ENCODE measurements at regions not wholly inside any gene's neighbourhood (a gene's known extent, or its start where the extent isn't known, plus 50 kb on each side); places are given as distances from the start of the nearest gene placed in this dataset.

- TF ChIP-seq EGR1 (conservative IDR thresholded peaks at IDR 0.05) (peak; percentile 47), MECOM (CRISPR knock-in tag; IDR thresholded peaks at IDR 0.05) (no peak), CTBP1 (IDR thresholded peaks at IDR 0.05; ENCODE audit: borderline replicate concordance) (0 out of 2 replicates have a peak, but pooled peaks have one; percentile 25), JUND (IDR thresholded peaks at IDR 0.05; ENCODE audit: borderline replicate concordance, low read depth, low read length) (peak; percentile 76), JUND (tag; IDR thresholded peaks at IDR 0.05; ENCODE audit: borderline replicate concordance, low read depth, low read length) (peak; percentile 88), ATF7 (IDR thresholded peaks at IDR 0.05) (peak; percentile 97), CBX3 (IDR thresholded peaks at IDR 0.05; ENCODE audit: borderline replicate concordance in 1 of 2, low read length in 2 of 2) (no peak), KHSRP (IDR thresholded peaks at IDR 0.05) (peak; percentile 41; the same call in 1 of the 2 replicates), USF1 (CRISPR knock-in tag; IDR thresholded peaks at IDR 0.05) (peak; percentile 51; the same call in 1 of the 2 replicates), SRSF7 (optimal IDR thresholded peaks at IDR 0.05; ENCODE audit: low read depth, low read length) (no peak), ZNF165 (CRISPR knock-in tag; IDR thresholded peaks at IDR 0.05; ENCODE audit: borderline replicate concordance) (no peak), CEBPG (CRISPR knock-in tag; IDR thresholded peaks at IDR 0.05) (no peak), CEBPG (tag; conservative IDR thresholded peaks at IDR 0.05 in 1 of 2, IDR thresholded peaks at IDR 0.05 in 1 of 2) (0 out of 4 replicates have a peak, but pooled peaks of 1 of the 2 experiments have one; percentile 10)
- TF ChIP-seq, protein P1, sequence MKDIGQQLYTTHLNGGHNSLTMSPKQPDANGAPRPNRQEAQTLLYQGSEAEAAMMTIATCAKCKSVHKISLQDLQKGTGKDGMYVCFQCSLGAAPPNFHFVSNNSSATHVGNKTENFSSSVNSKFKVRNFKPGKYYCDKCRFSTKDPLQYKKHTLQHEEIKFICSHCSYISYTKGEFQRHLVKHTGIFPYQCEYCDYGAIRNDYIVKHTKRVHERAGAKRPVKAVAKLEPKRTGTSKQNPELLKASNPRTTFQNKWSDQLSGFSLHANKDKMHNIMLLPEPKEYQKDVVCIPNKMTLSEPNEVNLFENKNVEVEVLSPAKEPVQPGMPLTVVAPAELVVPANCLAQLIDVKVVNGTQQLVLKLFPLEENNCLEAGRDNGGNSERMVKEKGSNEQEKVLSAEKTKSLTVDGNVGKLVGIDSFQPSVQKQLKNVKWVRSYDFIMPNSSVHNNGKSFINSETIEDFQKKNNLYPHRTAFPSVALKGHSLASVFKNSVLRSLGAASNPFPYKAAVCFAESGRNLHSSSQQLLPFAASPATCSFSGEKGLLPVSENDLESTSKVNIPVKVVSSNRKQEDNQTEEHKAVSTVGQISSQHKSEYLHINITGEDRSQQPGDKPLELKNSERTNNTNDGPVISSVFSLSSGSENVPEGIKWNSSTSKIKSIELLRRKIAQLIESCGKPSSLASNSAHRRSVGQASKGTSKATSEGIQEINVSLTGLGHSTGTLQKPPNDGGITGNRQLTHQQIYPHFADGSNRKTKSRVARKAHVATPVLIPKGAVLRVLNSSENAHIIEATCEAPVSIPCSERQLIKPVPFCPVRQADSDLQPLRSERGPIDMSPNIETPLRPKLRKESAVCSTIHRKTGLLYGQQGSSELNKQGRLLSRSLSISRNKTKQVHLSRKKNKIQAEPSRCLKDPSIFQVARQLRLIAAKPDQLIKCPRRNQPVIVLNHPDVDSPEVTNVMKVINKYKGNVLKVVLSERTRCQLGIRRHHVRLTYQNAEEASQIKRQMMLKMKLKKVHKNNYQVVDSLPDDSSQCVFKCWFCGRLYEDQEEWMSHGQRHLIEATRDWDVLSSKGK (CRISPR knock-in tag; IDR thresholded peaks at IDR 0.05), result no peak
Measured at GRCh38 chr17:77848257-77848656, 110.2 kb upstream of the TNRC6C start (continued).
